ENCODE measurements at regions not wholly inside any gene's neighbourhood (a gene's known extent, or its start where the extent isn't known, plus 50 kb on each side); places are given as distances from the start of the nearest gene placed in this dataset.
"Not testable (repeated sequence)": the region's sequence is repeated elsewhere in the genome, so short reads cannot be mapped to it uniquely, and the experiment has no call there.

DNA sequence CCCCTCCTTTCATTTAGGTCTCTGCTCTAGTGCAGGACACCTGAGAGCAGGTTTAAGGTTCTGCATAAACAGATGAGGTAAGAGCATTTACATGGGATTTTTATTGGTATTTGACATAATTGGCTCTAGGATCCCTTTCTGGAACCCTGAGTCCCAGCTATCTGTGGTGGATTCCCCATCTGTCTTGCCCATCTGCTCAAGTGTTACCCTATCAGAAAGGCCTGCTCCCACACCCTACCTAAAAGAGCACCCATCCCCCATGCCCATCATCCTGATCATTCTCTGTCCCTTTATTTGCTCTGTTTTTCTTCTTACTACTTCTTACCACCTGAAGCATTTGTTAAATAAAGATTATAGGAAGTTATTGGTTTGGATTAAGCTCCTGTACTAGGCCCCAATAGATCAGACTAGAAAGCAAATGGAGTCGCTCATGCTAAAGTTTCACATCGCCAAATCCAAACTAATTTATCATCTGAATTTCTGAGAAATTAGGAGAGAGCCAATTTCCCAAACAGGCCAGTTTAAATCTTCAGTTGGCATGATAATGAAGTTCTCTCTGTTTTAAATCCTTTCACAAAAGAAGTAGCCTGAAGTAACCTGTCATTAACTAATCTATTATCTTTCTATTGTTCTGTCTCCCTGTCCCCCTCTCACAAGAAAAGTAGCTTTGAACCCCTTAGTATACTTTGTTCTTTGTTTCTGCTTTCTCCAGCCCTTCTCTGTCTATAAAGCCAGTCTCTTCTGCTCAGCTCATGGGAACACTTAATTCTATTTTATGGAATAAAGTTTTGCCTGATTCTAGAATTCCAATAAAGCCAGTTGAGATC, 178.6 kb downstream of the ZNF674 start:
- no peak for DNase-seq (ENCODE audit: low read depth)

DNA sequence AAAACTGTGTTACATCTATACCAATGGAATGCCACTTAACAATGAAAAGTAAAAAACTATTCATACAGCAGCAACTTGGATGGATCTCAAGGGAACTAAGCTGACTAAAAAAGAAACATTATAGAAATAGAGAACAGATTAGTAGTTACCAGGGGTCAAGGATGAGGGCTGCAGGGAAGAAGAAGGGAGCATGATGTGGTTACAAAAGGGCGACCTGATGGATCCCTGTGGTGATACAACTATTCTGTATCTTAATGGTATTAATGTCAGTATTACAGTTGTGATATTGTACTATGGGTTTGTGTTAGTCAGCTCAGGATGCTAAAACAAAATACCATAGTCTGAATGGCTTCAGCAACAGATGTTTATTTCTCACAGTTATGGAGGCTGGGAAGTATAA, 190.7 kb downstream of the ZNF674 start:
- DNase-seq (ENCODE audit: low read depth) = no peak

DNA sequence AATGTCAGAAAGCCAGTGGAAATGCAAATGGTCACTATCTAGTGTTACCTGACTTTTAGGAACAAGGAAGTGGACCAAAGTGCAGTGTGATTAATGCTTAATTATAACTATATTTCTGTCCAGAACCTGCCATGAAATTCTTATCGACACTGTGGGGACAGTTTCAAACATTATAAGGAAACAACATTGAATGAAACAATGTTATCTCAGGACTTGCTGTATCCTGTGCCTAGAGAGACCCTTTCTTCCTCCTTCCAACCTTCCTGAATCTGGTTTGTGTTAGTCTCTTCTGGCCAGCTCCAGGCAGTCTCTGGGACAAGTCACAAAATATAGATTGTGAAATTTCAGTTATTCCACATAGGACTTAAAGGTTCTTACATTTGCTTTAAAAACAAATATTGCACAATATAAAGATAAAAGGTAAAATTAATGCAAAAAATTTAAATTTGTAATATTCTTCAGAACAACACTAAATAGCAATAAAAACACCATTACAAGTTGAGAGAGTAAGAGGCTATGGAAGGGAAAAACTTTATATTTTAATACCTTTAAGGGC, 203.4 kb downstream of the ZNF674 start:
- DNase-seq (ENCODE audit: low read depth) = no peak

DNA sequence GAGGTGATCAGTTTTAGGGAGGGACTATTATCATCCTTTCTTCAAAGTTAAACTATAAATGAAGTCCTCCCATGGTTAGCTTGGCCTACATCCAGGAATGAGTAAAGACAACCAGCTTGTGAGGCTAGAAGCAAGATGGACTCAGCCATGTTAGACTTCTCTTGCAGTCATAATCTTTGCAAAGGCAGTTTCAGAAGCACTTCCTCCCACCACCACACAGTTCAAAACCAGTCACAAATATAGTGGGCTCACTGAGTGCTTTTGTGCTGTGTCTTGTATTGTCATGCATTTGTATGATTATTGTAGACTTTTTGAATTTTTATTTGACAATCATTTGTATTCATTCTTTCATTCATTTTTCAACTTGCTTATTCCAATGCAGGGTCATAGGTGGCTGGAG, 204.5 kb downstream of the ZNF674 start:
- no peak for DNase-seq (ENCODE audit: low read depth)

DNA sequence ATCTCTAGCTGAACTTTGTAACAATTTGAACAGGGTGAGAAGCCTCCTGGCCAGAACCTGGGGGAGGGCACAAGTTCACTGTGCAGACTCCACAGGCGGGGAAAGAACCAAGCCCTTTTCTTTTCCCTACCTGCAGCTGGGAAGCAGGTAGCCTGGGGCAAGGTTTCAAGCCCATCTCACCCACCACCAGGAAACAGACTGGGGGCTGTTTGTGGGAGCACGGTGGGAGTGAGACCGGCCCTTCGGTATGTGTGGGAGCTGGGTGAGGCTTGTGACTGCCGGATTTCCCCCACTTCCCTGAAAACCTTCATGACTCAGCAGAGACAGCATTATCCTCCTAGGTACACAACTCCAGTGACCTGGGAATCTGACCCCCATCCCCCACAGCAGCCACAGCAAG, 211.7 kb downstream of the ZNF674 start:
- DNase-seq (ENCODE audit: low read depth) = no peak

DNA sequence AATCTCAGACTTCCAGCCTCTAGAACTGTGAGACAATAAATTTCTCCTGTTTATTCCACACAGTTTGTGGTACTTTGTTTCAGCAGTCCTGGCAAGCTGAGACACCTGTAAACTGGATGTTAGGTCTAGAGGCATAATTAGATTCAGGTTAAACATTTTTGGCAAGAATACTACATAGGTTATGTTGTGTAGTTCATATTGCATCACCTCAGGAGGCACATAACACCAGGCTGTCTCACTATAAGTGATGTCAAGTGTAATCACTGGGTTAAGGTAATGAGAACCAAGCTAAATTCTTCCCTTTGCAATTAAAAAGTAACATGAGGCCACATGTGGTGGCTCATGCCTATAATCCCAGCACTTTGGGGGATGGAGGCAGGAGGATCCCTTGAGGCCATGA, 214.2 kb downstream of the ZNF674 start:
- no peak for DNase-seq (ENCODE audit: low read depth)

DNA sequence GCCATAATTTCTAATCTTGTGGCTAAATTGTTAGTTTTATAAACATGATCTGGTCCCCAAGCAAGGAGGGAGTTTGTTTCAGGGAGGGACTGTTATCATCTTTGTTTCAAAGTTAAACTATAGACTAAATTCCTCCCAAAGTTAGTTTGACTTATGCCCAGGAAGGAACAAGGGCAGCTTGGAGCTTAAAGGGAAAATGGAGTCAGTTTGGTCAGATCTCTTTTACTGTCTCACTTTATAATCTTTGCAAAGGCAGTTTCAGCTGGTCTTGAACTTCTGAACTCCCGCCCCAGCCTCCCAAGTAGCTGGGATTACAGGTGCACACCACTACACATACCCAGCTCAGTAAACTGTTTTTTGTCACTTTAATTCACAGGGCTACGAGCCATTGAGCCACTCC, 214.7 kb downstream of the ZNF674 start:
- no peak for DNase-seq (ENCODE audit: low read depth)

DNA sequence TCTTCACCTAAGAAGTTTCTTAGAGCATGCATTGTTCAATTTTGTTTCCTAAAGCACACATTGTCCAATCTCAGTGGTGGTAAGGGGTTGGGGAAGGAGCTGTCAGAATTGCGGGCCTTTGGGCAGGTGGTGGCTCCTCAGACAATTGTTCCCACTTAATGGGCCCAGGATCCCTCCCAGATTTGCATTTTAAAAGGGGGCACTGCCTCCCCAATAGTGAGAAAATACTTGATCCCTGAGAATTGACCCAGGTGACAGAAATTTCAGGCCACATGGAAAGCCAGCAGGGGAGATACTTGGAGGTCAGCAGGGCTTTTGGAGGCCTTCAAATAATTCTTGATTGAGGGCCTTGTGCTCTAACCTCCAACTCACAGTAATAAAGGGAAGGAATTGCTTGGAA, 217.1 kb downstream of the ZNF674 start:
- DNase-seq (ENCODE audit: low read depth) = no peak

DNA sequence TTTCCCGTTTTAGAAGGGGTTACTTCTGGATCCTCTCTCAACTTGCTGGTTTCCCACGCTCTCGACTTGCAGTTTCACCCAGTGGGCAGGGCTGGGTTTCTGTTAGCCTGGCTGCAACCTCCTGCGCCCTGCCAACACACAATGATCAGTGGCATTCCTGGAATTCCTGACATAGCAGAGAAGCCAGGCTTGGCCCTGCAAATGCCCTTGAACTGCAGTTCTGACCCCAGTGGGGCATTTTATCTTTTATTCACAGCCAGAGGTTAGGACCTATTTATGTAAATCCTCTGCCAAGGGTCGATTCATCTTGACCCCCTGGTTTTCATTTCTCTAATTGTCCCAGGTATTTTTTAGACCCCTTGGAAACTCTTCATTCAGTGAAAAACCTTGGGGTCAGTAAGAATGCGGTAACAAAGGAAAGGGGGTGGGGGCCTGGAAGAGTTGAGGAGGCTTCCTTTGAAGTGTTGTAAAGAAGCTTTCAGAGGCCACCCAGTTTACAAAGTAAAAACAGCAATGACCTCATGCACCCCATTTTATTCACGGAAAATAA, 217.6 kb downstream of the ZNF674 start:
- DNase-seq (ENCODE audit: low read depth) = peak; percentile 86

DNA sequence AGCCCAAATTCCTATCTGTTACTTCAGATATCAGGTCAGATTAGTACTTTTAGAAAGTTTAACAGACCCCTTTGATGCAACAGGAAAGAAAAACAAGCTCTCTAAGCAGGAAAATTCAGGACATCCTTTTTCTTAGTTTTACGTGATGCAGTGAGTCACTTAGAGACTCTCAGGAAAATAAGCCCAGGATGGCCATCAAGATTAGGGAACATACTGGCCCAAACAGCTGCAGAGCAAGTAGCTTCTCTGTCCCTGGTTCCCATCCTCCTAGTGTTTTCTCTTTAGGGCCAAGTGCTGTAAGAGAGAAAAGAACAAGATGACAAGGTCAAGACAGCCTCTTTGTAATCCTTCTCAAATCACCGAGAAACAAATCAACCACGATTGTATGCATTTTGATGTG, 219.1 kb downstream of the ZNF674 start:
- DNase-seq (ENCODE audit: low read depth) = peak; percentile 68

DNA sequence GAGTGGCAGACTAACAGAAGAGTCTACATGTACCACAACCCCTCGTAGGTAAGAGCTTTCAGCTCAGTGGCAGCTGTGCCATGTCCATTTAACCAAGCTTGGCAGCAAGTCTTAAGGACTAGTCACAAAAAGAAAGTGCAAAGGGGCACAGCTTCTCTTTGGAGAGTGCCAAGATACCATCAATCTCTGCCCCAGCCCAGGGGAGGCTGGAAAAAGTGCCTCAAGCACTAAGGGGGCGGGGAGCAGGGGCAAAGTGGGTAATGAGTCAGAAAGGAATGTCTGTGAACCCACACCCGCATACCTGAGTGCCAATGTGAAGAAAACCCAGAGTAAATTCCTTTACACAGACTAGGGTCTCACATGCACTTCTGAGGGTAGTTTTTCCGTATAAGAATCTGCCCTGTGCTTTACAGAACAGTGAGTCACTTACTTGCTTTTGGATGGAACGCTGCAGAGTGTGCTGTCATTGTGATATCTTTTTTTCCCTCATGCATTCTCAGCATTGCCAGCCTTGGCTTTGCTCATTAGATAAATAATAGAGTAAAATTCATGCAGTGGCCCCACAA, 219.8 kb downstream of the ZNF674 start:
- DNase-seq (ENCODE audit: low read depth) = peak; percentile 94

GRCh38 chrX:46324166-46324565, 221.1 kb downstream of the ZNF674 start:
- peak; percentile 13 for DNase-seq (ENCODE audit: low read depth)

GRCh38 chrX:46322929-46323328, 222.3 kb downstream of the ZNF674 start:
- not testable (repeated sequence) for DNase-seq (ENCODE audit: low read depth)

- DNase-seq (ENCODE audit: low read depth) = no peak
These were observed 223.5 kb downstream of the ZNF674 start for GRCh38 chrX:46321676-46322075.

DNA sequence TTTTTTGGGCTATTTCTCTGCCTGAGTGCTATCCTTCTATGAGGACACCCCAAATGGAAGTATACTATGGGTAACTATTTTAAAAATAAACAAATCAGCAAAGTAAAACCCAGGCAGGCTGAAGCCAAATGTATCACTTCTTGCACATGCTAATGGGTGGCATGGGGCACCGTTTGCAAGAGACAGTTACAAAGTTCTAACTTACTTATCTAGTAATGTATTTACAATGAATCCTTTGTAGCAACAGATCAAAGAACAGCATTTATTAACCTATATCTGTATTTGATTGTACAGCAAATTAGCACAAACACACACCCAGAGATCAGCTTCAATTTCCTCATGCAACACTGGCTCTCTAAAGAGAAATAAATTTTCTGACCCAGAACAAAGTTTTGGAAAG, 225.5 kb downstream of the ZNF674 start:
- DNase-seq (ENCODE audit: low read depth) = no peak

- no peak for DNase-seq (ENCODE audit: low read depth)
These were observed 226.7 kb downstream of the ZNF674 start for GRCh38 chrX:46318551-46318950.

DNA sequence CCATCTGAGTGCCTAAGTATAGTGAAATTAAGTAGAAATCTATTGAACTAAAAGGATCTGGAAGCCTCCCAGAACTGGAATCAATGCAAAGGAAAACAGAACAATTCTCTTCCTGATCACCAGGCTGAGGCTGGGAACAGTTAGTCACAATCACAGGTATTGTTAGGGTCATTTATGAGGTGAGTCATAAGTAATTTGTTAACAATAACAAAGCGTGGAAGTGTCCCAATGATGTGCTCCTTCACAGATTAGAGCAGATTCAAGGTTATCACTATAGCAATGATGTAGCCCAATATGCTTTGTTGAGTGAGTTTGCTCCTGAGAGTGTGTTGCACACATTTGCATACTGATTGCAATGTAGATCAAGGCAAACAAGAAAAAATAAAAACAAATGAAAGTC, 228.1 kb downstream of the ZNF674 start:
- no peak for DNase-seq (ENCODE audit: low read depth)

DNA sequence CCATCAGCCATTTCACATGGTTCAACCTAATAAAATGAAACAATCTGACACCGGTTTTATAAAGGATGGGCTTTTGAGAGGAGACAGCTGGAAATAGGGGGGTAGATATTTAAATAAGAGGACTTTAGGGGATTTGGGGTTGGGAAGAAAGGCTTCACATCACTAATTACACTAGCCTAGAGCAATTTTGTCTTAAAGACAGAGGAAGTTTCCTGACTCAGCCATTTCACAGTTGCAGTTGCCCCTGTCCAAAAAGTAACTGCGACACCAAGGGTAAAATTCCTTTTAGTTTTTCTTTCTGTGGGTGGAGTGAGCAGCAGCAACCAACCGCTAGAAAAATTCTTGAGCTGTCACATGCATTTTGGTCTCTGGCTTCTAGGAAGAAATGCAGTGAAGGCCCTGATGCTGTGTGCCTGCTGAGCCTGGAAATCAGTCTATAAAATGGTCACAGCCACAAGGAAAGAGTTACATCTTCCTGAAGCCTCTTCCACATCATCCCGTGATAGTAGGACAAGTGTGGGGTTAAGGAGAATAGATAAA, 233.6 kb downstream of the ZNF674 start:
- peak; percentile 32 for DNase-seq (ENCODE audit: low read depth)

- DNase-seq (ENCODE audit: low read depth) = peak; percentile 28
These were observed 234.3 kb downstream of the ZNF674 start for GRCh38 chrX:46310815-46311497.

DNA sequence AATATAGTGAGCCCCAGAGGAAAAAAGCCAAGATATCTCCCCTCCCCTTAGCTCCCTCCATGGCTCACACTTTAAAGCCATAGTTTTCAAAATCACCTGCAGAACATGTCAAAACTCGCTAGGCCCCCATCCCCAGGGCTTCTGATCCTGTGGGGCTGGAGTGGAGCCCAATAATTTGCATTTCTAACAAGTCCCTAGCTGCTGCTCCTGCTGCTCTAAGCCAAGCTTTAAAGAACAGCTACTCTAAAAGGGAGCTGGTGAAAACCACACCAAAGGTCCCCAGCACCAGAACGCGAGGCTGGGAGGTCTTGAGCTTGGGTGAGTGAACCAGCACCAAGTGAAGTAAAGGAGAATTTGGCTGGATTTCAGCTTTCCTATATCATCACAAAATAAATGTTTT, 237.1 kb downstream of the ZNF674 start:
- DNase-seq (ENCODE audit: low read depth) = no peak

DNA sequence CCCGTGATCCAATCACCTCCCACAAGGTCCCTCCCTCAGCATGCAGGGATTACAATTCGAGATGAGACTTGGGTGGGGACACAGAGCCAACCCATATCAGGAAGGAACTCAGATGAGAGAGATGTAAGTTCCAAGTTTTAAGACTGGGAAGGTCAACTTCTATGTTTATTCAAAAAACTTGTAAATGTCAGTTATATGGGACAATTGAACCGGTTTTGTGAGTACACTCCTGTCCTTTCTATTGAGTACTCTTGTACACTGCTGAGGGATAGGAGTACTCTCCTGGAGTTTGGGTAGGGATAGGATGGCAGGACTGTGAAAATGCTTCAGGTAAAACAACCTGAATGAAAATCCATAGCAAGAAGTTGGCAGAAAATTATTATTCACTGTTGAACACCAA, 239.1 kb downstream of the ZNF674 start:
- DNase-seq (ENCODE audit: low read depth) = no peak

- no peak for DNase-seq (ENCODE audit: low read depth)
These were observed 239.8 kb downstream of the ZNF674 start for GRCh38 chrX:46305431-46305830.
